Umbilical cord (tissue), 1 donor: ENCODE measurements at regions not wholly inside any gene's neighbourhood (a gene's known extent, or its start where the extent isn't known, plus 50 kb on each side); places are given as distances from the start of the nearest gene placed in this dataset.

Source experiments
- DNase-seq: peaks from one replicate; pipeline ENCODE4 v3.0.0-alpha.2; 2015; ENCODE audit warnings: low spot score

- no peak for DNase-seq
These were observed 61.1 kb upstream of the TNP1 start for GRCh38 chr2:216920937-216921456.

GRCh38 chr2:216920143-216920876, 60.4 kb upstream of the TNP1 start:
- no peak for DNase-seq

GRCh38 chr2:216918088-216918680, 58.3 kb upstream of the TNP1 start:
- DNase-seq = peak; percentile 64

GRCh38 chr2:216916956-216917650, 57.2 kb upstream of the TNP1 start:
- DNase-seq = no peak

GRCh38 chr2:216915557-216916150, 55.8 kb upstream of the TNP1 start:
- DNase-seq = no peak

- DNase-seq = no peak
These were observed 54.6 kb upstream of the TNP1 start for GRCh38 chr2:216914491-216914890.

- no peak for DNase-seq
These were observed 52.0 kb upstream of the TNP1 start for GRCh38 chr2:216911886-216912285.

GRCh38 chr2:216911008-216911407, 51.1 kb upstream of the TNP1 start:
- DNase-seq = no peak

- no peak for DNase-seq
These were observed 49.8 kb upstream of the TNP1 start for GRCh38 chr2:216909541-216910210.
